ENCODE measurements at regions not wholly inside any gene's neighbourhood (a gene's known extent, or its start where the extent isn't known, plus 50 kb on each side); places are given as distances from the start of the nearest gene placed in this dataset.
"Not testable (repeated sequence)": the region's sequence is repeated elsewhere in the genome, so short reads cannot be mapped to it uniquely, and the experiment has no call there.

GRCh38 chrY:7342732-7343131, 431.2 kb upstream of the AMELY start:
- not testable (repeated sequence) for TF ChIP-seq EZH2phosphoT487 (IDR thresholded peaks at IDR 0.05; ENCODE audit: insufficient read depth, low read depth); EZH2 (IDR thresholded peaks at IDR 0.05; ENCODE audit: insufficient read depth, poor library complexity, severe bottlenecking)
